H1 (cell line): ENCODE measurements at regions not wholly inside any gene's neighbourhood (a gene's known extent, or its start where the extent isn't known, plus 50 kb on each side); places are given as distances from the start of the nearest gene placed in this dataset.

ENCODE experiments used
- CEBPB ChIP-seq: IDR thresholded peaks from 2 replicates; pipeline ENCODE4 v1.6.1; 2012; ENCODE audit warnings: low read depth, low read length
- EGR1 ChIP-seq: IDR thresholded peaks from 2 replicates; pipeline ENCODE4 v1.6.1; 2011; ENCODE audit warnings: low read depth, low read length, borderline replicate concordance
- TAF1 ChIP-seq: IDR thresholded peaks from 2 replicates; pipeline ENCODE4 v1.6.1; 2011; ENCODE audit warnings: mild to moderate bottlenecking, low read depth, low read length

DNA sequence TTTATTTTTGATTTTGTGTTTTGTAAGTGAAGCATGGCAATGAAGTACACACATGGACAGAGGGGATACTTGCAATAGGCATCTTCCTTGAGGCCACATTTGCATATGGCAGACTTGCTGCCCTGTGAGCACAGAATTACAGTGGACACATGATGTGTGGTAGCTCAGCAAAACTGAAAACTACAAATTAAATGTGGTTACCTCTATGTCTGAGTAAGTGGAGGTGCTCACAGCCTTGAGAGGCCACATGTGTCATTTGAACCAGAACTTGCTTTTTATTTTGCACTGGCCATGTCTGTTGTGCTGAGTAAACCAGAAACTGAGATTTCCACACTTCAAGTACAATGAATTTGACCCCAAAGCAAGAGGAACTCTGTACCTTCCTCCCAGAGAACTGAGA lies 998.5 kb upstream of the NXPH2 start (continued):
- TF ChIP-seq TAF1: no peak
- TF ChIP-seq CEBPB: no peak
- no peak for TF ChIP-seq EGR1
